K562 (cell line): ENCODE measurements at regions not wholly inside any gene's neighbourhood (a gene's known extent, or its start where the extent isn't known, plus 50 kb on each side); places are given as distances from the start of the nearest gene placed in this dataset.

Experiments
- ATAC-seq: fragments of 200-7000 bp; cut with Tn5 transposase; 3 replicates; pipeline ENCODE4 v1.9.1; 2020; ENCODE audit warnings: moderate library complexity
- BruUV-seq: library from RNA; stranded (reverse); fragments of 400-500 nt; replicated peaks from 2 replicates; lab custom pipeline; 2021; lab: Mats Ljungman, UMichigan
- CTCF ChIA-PET: fragments of 300-600 bp; formaldehyde crosslinking; extraction: SDS; loops from one replicate; lab custom pipeline; 2021; ENCODE audit warnings: low intra/inter-chr PET ratio; lab: Yijun Ruan, JAX
- POLR2A ChIA-PET: fragments of 300-600, 350-650 bp; sonication (Branson Sonifier 250); formaldehyde crosslinking; extraction: SDS; loops from one replicate; lab custom pipeline; 2021; ENCODE audit warnings: antibody characterized with exemption, inconsistent platforms; lab: Yijun Ruan, JAX
- DNase-seq, 4 experiments: peaks; one replicate each; pipeline versions ENCODE4 v3.0.0 to v3.0.0-alpha.2; 2011 to 2018; ENCODE audit warnings: low spot score in 3 of 4, mixed read lengths in 3 of 4; ENCODE audit errors: extremely low read depth in 1 of 4
- FAIRE-seq: peaks from 2 replicates; lab custom pipeline; 2011; peaks lifted over from hg19 to GRCh38; lab: Jason Lieb, UNC
- H2AFZ ChIP-seq: 2 replicates; pipeline ENCODE4 v1.6.0; 2011; ENCODE audit warnings: low read depth, low read length, control low read depth, inconsistent platforms
- H3K27ac ChIP-seq: fragments of 200-600 bp; 3 replicates; pipeline ENCODE4 v1.8.0; 2011; ENCODE audit warnings: low read depth, mild to moderate bottlenecking, control low read depth, inconsistent platforms, low read length, moderate library complexity, mixed read lengths; ENCODE audit errors: extremely low read depth
- H3K27me3 ChIP-seq, 2 experiments: fragments of 300-600 bp in 1 of 2; 2 replicates in 1 of 2; 3 replicates in 1 of 2; pipeline versions ENCODE4 v1.6.0 to v1.8.0; 2011; ENCODE audit warnings: inconsistent platforms in 2 of 2, low read length in 2 of 2, mild to moderate bottlenecking in 1 of 2, mixed read lengths in 1 of 2, moderate library complexity in 1 of 2; ENCODE audit not compliant: control insufficient read depth in 2 of 2, insufficient read depth in 2 of 2
- H3K36me3 ChIP-seq: fragments of 300-600 bp; 3 replicates; pipeline ENCODE4 v1.8.0; 2011; ENCODE audit warnings: mild to moderate bottlenecking, low read length, inconsistent platforms; ENCODE audit not compliant: control insufficient read depth, insufficient read depth
- H3K4me1 ChIP-seq, 2 experiments: fragments of 200-600 bp in 1 of 2; replicated peaks in 1 of 2; 2 replicates in 1 of 2; 3 replicates in 1 of 2; pipeline versions ENCODE4 v1.5.1 to v1.8.0; 2011; ENCODE audit warnings: inconsistent platforms in 2 of 2, low read length in 2 of 2, mild to moderate bottlenecking in 1 of 2, mixed read lengths in 1 of 2, moderate library complexity in 1 of 2; ENCODE audit not compliant: control insufficient read depth in 2 of 2, insufficient read depth in 2 of 2
- H3K4me2 ChIP-seq: 2 replicates; pipeline ENCODE4 v1.6.1; 2011; ENCODE audit warnings: low read length, control low read depth, inconsistent platforms, mixed read lengths; ENCODE audit not compliant: insufficient read depth
- H3K4me3 ChIP-seq: fragments of 200-600 bp; sonication (generic), shearing (Covaris generic); 2 replicates; pipeline ENCODE4 v1.5.1; 2016; ENCODE audit warnings: control low read depth, inconsistent platforms
- H3K79me2 ChIP-seq: fragments of 200-600 bp; 3 replicates; pipeline ENCODE4 v1.8.0; 2011; ENCODE audit warnings: low read length, inconsistent platforms; ENCODE audit not compliant: control insufficient read depth, insufficient read depth
- H3K9ac ChIP-seq, 2 experiments: 2 replicates each; pipeline versions ENCODE4 v1.6.0 to v1.6.1; 2011; ENCODE audit warnings: low read depth in 2 of 2, low read length in 2 of 2, control low read depth in 1 of 2, inconsistent platforms in 1 of 2, mild to moderate bottlenecking in 1 of 2, mixed read lengths in 1 of 2; ENCODE audit not compliant: insufficient read depth in 1 of 2
- H3K9me1 ChIP-seq: one replicate; pipeline ENCODE4 v1.6.0; 2011; ENCODE audit warnings: inconsistent platforms, mild to moderate bottlenecking, low read length, moderate library complexity; ENCODE audit not compliant: control insufficient read depth, insufficient read depth
- H3K9me3 ChIP-seq: replicated peaks from 2 replicates; pipeline ENCODE4 v1.5.1; 2011; ENCODE audit warnings: low read depth, low read length, inconsistent platforms; ENCODE audit not compliant: control insufficient read depth, insufficient read depth
- H4K20me1 ChIP-seq: replicated peaks from 2 replicates; pipeline ENCODE4 v1.6.1; 2011; ENCODE audit warnings: low read length, inconsistent platforms, mixed read lengths; ENCODE audit not compliant: control insufficient read depth, insufficient read depth
- ETV6 ChIP-seq, 3 experiments: fragments of 150-350 bp in 1 of 3; sonication (generic) in 1 of 3; formaldehyde crosslinking in 1 of 3; IDR thresholded peaks; 2 replicates each; pipeline versions ENCODE4 v1.6.1 to v1.8.0; 2014 to 2022; ENCODE audit warnings: borderline replicate concordance in 2 of 3, low read depth in 2 of 3, antibody characterized with exemption in 1 of 3, low read length in 1 of 3, mild to moderate bottlenecking in 1 of 3, missing genetic modification reagents in 1 of 3
- KAT2B ChIP-seq: IDR thresholded peaks from one replicate; pipeline ENCODE4 v1.6.1; 2012; ENCODE audit warnings: low read depth, mild to moderate bottlenecking, control low read depth, inconsistent platforms, low read length, moderate library complexity
- KDM5B ChIP-seq: fragments of 200-600 bp; sonication (generic); IDR thresholded peaks from 2 replicates; pipeline ENCODE4 v1.6.1; 2012; ENCODE audit warnings: low read depth, mild to moderate bottlenecking, moderate library complexity, low read length, control low read depth, inconsistent platforms; ENCODE audit not compliant: insufficient replicate concordance
- NFRKB ChIP-seq: fragments of 450-650 bp; IDR thresholded peaks from 2 replicates; pipeline ENCODE4 v1.6.1; 2016; ENCODE audit warnings: low read depth
- NFYB ChIP-seq: IDR thresholded peaks from 2 replicates; pipeline ENCODE4 v1.6.1; 2011; ENCODE audit warnings: mild to moderate bottlenecking, moderate library complexity; ENCODE audit not compliant: insufficient read length; ENCODE audit errors: extremely low read depth
- PHB2 ChIP-seq: fragments of 450-650 bp; IDR thresholded peaks from 2 replicates; pipeline ENCODE4 v1.6.1; 2017; ENCODE audit warnings: low read depth
- PTRF ChIP-seq: fragments of 450-650 bp; IDR thresholded peaks from 2 replicates; pipeline ENCODE4 v1.6.1; 2016; ENCODE audit warnings: mild to moderate bottlenecking, missing genetic modification characterization, missing compliant biosample characterization
- SMAD1 ChIP-seq: fragments of 150-350 bp; IDR thresholded peaks from 2 replicates; pipeline ENCODE4 v1.6.1; 2014; ENCODE audit warnings: low read length, low read depth; ENCODE audit not compliant: partially characterized antibody
- ZFP1 ChIP-seq: fragments of 450-650 bp; formaldehyde crosslinking; IDR thresholded peaks from 2 replicates; pipeline ENCODE4 v1.4.0; 2020; ENCODE audit warnings: mild to moderate bottlenecking, mixed read lengths
- in situ Hi-C: fragments of 300-500 bp; cut with MboI; formaldehyde crosslinking; loops from 4 replicates; pipeline ENCODE4 v1.15.0; 2018; ENCODE audit warnings: inconsistent platforms, mixed read lengths
- intact Hi-C: fragments of 100-400 bp; cut with micrococcal nuclease; formaldehyde crosslinking; loops from 2 replicates; pipeline ENCODE4 v1.14.2; 2022
- TF ChIP-seq, protein P1 (sequence below): fragments of 450-650 bp; IDR thresholded peaks from 2 replicates; pipeline ENCODE4 v1.6.1; 2016
- TF ChIP-seq, protein P2 (sequence below): fragments of 200-800 bp; sonication (Bioruptor generic); IDR thresholded peaks from 2 replicates; pipeline ENCODE4 v1.6.1; 2016; ENCODE audit warnings: missing genetic modification characterization, missing compliant biosample characterization
- TF ChIP-seq, protein P3 (sequence below), 2 experiments: IDR thresholded peaks in 1 of 2; conservative IDR thresholded peaks in 1 of 2; 2 replicates each; pipeline ENCODE4 v1.6.1; 2016; ENCODE audit warnings: low read depth in 2 of 2, mild to moderate bottlenecking in 1 of 2, missing compliant biosample characterization in 1 of 2, missing genetic modification characterization in 1 of 2, moderate library complexity in 1 of 2

DNA sequence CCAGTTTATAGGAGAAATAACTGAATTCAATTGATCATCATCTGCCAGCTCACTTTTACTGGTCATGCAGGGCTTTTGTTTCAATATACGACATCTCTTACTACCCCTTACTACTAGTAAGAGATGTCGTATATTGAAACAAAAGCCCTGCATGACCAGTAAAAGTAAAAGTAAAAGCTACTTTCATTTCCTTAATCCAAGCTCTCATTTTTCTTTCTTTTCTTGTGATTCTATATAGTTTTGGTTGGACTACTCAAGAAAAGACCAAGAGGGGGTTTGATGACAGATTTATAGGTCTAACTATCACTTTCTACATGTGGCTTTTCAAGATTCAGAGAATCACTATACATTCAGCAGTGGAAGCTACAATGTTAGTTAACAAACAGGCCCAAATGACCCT is 1237.3 kb downstream of the ROBO2 start (continued):
- TF ChIP-seq ETV6 (IDR thresholded peaks at IDR 0.05; ENCODE audit: borderline replicate concordance in 1 of 2, low read depth in 2 of 2, low read length in 1 of 2) (no peak), ETV6 (CRISPR knock-in tag; IDR thresholded peaks at IDR 0.05; ENCODE audit: borderline replicate concordance) (no peak), KAT2B (no peak)
- TF ChIP-seq, protein P1, sequence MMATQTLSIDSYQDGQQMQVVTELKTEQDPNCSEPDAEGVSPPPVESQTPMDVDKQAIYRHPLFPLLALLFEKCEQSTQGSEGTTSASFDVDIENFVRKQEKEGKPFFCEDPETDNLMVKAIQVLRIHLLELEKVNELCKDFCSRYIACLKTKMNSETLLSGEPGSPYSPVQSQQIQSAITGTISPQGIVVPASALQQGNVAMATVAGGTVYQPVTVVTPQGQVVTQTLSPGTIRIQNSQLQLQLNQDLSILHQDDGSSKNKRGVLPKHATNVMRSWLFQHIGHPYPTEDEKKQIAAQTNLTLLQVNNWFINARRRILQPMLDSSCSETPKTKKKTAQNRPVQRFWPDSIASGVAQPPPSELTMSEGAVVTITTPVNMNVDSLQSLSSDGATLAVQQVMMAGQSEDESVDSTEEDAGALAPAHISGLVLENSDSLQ: no peak

DNA sequence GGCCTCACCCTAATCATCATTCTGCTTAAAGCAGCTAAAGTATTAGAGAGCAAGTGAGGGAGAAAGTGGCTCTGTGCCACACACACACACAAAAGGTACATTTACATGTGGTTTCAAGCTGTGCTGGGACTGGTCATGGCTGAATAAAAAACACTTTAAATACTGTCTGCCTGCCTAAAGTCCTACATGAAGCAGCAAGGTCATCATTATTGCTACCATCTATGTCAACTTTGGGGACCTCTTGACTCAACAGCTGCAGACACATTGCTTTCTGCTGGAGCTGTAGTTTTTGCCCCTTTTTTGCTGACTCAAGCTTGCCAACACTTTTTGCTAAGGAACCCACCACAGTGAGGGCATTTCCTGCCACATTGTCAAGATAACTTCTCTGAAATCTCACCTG is 1237.9 kb downstream of the ROBO2 start:
- no peak overlapping the region for H3K27ac ChIP-seq
- BruUV-seq: no TSS peak
- H3K4me1 ChIP-seq: no peaks in the 10 kb centered on the region
- no peak overlapping the region for H3K4me3 ChIP-seq
- ChIA-PET POLR2A (no interaction called here), CTCF (no interaction called here)
- H3K36me3 ChIP-seq: no peaks in the 10 kb centered on the region
- no peaks in the 10 kb centered on the region for H4K20me1 ChIP-seq
- no peaks in the 10 kb centered on the region for H3K9me1 ChIP-seq
- intact Hi-C loops: no loop called here
- no peak for FAIRE-seq
- no peaks in the 10 kb centered on the region for H3K9me3 ChIP-seq
- no peak overlapping the region for H3K4me2 ChIP-seq
- no peak overlapping the region for H2AFZ ChIP-seq
- no peak overlapping the region for H3K9ac ChIP-seq
- no peaks in the 10 kb centered on the region for H3K27me3 ChIP-seq
- no peak for DNase-seq
- in situ Hi-C loops: no loop called here
- H3K79me2 ChIP-seq: no peaks in the 10 kb centered on the region
- no peak for ATAC-seq
- TF ChIP-seq, protein P2, sequence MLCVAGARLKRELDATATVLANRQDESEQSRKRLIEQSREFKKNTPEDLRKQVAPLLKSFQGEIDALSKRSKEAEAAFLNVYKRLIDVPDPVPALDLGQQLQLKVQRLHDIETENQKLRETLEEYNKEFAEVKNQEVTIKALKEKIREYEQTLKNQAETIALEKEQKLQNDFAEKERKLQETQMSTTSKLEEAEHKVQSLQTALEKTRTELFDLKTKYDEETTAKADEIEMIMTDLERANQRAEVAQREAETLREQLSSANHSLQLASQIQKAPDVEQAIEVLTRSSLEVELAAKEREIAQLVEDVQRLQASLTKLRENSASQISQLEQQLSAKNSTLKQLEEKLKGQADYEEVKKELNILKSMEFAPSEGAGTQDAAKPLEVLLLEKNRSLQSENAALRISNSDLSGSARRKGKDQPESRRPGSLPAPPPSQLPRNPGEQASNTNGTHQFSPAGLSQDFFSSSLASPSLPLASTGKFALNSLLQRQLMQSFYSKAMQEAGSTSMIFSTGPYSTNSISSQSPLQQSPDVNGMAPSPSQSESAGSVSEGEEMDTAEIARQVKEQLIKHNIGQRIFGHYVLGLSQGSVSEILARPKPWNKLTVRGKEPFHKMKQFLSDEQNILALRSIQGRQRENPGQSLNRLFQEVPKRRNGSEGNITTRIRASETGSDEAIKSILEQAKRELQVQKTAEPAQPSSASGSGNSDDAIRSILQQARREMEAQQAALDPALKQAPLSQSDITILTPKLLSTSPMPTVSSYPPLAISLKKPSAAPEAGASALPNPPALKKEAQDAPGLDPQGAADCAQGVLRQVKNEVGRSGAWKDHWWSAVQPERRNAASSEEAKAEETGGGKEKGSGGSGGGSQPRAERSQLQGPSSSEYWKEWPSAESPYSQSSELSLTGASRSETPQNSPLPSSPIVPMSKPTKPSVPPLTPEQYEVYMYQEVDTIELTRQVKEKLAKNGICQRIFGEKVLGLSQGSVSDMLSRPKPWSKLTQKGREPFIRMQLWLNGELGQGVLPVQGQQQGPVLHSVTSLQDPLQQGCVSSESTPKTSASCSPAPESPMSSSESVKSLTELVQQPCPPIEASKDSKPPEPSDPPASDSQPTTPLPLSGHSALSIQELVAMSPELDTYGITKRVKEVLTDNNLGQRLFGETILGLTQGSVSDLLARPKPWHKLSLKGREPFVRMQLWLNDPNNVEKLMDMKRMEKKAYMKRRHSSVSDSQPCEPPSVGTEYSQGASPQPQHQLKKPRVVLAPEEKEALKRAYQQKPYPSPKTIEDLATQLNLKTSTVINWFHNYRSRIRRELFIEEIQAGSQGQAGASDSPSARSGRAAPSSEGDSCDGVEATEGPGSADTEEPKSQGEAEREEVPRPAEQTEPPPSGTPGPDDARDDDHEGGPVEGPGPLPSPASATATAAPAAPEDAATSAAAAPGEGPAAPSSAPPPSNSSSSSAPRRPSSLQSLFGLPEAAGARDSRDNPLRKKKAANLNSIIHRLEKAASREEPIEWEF (CRISPR knock-in tag): no peak
- TF ChIP-seq PTRF (tag) (no peak), ZFP1 (CRISPR knock-in tag) (no peak), NFYB (no peak), PHB2 (no peak), SMAD1 (no peak), NFRKB (no peak), KDM5B (no peak)
- TF ChIP-seq, protein P3, sequence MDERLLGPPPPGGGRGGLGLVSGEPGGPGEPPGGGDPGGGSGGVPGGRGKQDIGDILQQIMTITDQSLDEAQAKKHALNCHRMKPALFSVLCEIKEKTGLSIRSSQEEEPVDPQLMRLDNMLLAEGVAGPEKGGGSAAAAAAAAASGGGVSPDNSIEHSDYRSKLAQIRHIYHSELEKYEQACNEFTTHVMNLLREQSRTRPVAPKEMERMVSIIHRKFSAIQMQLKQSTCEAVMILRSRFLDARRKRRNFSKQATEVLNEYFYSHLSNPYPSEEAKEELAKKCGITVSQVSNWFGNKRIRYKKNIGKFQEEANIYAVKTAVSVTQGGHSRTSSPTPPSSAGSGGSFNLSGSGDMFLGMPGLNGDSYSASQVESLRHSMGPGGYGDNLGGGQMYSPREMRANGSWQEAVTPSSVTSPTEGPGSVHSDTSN (CRISPR knock-in tag; IDR thresholded peaks at IDR 0.05; ENCODE audit: low read depth): no peak
- TF ChIP-seq, protein P3 (tag; conservative IDR thresholded peaks at IDR 0.05; ENCODE audit: low read depth): no peak
